Hepatocyte (in vitro differentiated cells): ENCODE measurements at regions not wholly inside any gene's neighbourhood (a gene's known extent, or its start where the extent isn't known, plus 50 kb on each side); places are given as distances from the start of the nearest gene placed in this dataset.

Experiments used
- EZH2 ChIP-seq: fragments of 200-600 bp; sonication (generic); IDR thresholded peaks from 2 replicates; pipeline ENCODE4 v1.6.1; 2016; ENCODE audit warnings: antibody characterized with exemption, mild to moderate bottlenecking, borderline replicate concordance
- EZH2phosphoT487 ChIP-seq: fragments of 200-600 bp; sonication (generic); IDR thresholded peaks from one replicate; pipeline ENCODE4 v1.6.1; 2018; ENCODE audit warnings: antibody characterized with exemption, mild to moderate bottlenecking, low read depth, moderate library complexity; ENCODE audit not compliant: unreplicated experiment, severe bottlenecking
- TF ChIP-seq, protein P1 (sequence below): fragments of 200-600 bp; sonication (generic); IDR thresholded peaks from 2 replicates; pipeline ENCODE4 v1.5.1; 2016; ENCODE audit warnings: antibody characterized with exemption, mild to moderate bottlenecking; ENCODE audit not compliant: poor library complexity

DNA sequence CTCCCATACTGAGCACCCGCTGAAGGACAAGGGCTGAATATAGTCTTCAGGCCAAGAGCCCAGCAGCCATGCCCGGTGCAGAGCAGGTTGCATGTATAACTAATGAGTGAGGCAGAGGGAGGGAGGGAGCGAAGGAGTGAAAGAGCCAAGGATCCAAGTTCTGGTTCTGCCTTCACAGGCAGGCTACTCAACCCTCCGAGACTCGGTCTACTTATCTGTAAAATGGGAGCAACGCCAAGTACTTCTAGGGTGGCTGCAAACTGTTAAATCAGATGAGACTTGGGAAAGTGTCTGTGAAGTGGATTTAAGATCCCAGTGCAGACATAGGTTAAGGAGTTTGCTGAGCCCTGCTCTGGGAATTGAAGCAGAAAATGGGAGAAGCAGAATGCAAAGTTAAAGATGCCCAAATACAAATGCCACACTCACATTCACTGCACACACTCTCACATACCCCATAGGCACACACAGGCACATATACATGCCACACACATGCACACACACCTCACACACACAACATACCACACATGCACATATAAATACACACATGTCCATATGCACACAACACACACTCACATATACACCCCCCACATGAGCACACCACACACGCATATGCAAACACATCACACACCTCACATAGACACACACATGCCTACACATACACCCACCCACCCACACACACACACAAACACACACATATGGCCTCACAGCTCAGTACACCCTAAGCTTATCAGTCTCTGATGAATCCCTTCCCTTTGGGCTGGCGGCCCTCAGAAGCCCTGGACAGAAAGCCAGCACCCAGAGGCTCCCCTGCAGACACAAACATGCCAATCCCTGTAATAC lies 76.7 kb downstream of the PITPNM2 start:
- TF ChIP-seq, protein P1, sequence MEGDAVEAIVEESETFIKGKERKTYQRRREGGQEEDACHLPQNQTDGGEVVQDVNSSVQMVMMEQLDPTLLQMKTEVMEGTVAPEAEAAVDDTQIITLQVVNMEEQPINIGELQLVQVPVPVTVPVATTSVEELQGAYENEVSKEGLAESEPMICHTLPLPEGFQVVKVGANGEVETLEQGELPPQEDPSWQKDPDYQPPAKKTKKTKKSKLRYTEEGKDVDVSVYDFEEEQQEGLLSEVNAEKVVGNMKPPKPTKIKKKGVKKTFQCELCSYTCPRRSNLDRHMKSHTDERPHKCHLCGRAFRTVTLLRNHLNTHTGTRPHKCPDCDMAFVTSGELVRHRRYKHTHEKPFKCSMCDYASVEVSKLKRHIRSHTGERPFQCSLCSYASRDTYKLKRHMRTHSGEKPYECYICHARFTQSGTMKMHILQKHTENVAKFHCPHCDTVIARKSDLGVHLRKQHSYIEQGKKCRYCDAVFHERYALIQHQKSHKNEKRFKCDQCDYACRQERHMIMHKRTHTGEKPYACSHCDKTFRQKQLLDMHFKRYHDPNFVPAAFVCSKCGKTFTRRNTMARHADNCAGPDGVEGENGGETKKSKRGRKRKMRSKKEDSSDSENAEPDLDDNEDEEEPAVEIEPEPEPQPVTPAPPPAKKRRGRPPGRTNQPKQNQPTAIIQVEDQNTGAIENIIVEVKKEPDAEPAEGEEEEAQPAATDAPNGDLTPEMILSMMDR, result no peak
- TF ChIP-seq EZH2, result no peak
- TF ChIP-seq EZH2phosphoT487, result no peak
